ENCODE measurements at regions not wholly inside any gene's neighbourhood (a gene's known extent, or its start where the extent isn't known, plus 50 kb on each side); places are given as distances from the start of the nearest gene placed in this dataset.

DNA sequence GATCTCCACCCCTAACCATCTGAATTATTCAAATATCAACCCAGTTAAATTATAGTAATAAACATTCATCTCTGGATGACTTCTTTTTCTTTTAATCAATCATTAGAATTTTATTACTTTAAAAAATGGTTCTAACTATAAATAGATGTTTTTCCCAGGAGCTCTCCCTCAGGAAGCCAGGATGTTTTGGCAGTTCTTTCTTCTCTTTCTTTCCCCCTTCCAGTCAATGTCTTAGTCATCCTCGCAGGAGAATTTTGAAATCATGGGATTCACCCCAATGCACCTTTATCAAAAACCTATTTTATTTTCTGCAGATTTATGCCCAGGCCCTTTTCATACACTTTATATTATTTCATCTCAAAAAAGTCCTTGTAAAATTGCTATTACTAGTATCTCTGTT lies 711.6 kb downstream of the CDH11 start:
- TF ChIP-seq, protein P1, sequence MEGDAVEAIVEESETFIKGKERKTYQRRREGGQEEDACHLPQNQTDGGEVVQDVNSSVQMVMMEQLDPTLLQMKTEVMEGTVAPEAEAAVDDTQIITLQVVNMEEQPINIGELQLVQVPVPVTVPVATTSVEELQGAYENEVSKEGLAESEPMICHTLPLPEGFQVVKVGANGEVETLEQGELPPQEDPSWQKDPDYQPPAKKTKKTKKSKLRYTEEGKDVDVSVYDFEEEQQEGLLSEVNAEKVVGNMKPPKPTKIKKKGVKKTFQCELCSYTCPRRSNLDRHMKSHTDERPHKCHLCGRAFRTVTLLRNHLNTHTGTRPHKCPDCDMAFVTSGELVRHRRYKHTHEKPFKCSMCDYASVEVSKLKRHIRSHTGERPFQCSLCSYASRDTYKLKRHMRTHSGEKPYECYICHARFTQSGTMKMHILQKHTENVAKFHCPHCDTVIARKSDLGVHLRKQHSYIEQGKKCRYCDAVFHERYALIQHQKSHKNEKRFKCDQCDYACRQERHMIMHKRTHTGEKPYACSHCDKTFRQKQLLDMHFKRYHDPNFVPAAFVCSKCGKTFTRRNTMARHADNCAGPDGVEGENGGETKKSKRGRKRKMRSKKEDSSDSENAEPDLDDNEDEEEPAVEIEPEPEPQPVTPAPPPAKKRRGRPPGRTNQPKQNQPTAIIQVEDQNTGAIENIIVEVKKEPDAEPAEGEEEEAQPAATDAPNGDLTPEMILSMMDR (IDR thresholded peaks at IDR 0.05), result no peak
- no peak for TF ChIP-seq POLR2A (IDR thresholded peaks at IDR 0.05)
